ENCODE measurements at regions not wholly inside any gene's neighbourhood (a gene's known extent, or its start where the extent isn't known, plus 50 kb on each side); places are given as distances from the start of the nearest gene placed in this dataset.
"Not testable (repeated sequence)": the region's sequence is repeated elsewhere in the genome, so short reads cannot be mapped to it uniquely, and the experiment has no call there.

- TF ChIP-seq ATF3 (IDR thresholded peaks at IDR 0.05); CTCF (IDR thresholded peaks at IDR 0.05; ENCODE audit: low read depth, low read length, missing input control); REST (IDR thresholded peaks at IDR 0.05); EGR1 (IDR thresholded peaks at IDR 0.05; ENCODE audit: low read depth in 2 of 2); TAF1 (conservative IDR thresholded peaks at IDR 0.05); JUND (IDR thresholded peaks at IDR 0.05); FOXA2 (IDR thresholded peaks at IDR 0.05): not testable (repeated sequence)
These were observed 397.4 kb upstream of the SLC35B3 start for GRCh38 chr6:8832695-8833094.

Measured in liver (tissue), 3 donors.